ENCODE measurements at regions not wholly inside any gene's neighbourhood (a gene's known extent, or its start where the extent isn't known, plus 50 kb on each side); places are given as distances from the start of the nearest gene placed in this dataset.

DNA sequence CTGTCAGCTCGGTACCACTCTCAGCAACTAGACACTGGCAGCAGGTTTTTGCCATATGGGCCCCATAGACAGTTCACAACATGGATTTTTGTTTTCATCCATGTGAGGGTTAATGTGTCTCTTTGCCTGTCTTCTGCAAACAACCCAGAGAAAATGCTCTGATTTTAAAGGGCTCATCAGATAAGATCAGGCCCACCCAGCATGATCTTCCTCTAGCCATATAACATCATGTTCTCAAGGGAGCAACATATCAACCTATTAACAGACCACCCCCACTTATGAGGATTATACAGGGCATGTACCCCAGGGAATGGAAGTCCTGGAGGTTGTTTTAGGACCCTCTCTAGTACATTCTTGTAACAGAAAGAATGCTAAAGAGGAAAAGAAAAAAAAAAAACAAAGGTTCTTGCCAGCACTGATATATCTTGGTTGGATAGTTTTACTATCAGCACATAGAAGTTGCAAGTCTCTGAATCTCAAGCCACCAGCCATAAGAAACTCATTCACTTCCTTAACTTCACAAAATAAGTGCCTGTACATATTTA lies 1015.1 kb downstream of the TLE4 start:
- intact Hi-C loops (cut with micrococcal nuclease; ENCODE audit: unreplicated experiment): no loop called here
- ChIA-PET RAD21 (ENCODE audit: unreplicated experiment) (no interaction called here), SMC1A (ENCODE audit: uncharacterized antibody, unreplicated experiment) (no interaction called here), CTCF (no interaction called here), POLR2A (interaction anchor here (0.5 kb wide), 1 partner anchor 39 kb away, joined by 4 read pairs; no protein-coding TSS in a partner anchor)
- Histone ChIP-seq H3K9ac (ENCODE audit: control insufficient read depth, insufficient read depth, low read length) (no peak overlapping the region), H3K36me3 (ENCODE audit: control insufficient read depth in 2 of 2, insufficient read depth in 2 of 2, low read length in 1 of 2) (no peaks in the 10 kb centered on the region), H3K79me2 (ENCODE audit: control insufficient read depth, insufficient read depth, low read length) (no peaks in the 10 kb centered on the region), H3K27me3 (replicated peaks in 1 of 2; ENCODE audit: control insufficient read depth in 2 of 2, insufficient read depth in 2 of 2, low read length in 1 of 2) (no peaks in the 10 kb centered on the region), H3K4me1 (ENCODE audit: control insufficient read depth, insufficient read depth, low read length) (no peaks in the 10 kb centered on the region), H3K27ac (ENCODE audit: control insufficient read depth, insufficient read depth) (no peak overlapping the region), H2AFZ (ENCODE audit: control insufficient read depth, low read depth, low read length) (no peak overlapping the region), H3K4me3 (no peak overlapping the region), H3K9me3 (replicated peaks; ENCODE audit: control insufficient read depth, insufficient read depth, low read length) (no peaks in the 10 kb centered on the region), H3K4me2 (ENCODE audit: control insufficient read depth, insufficient read depth) (no peak overlapping the region), H4K20me1 (ENCODE audit: control insufficient read depth, insufficient read depth) (no peaks in the 10 kb centered on the region)
- TF ChIP-seq TBL1XR1 (IDR thresholded peaks at IDR 0.05; ENCODE audit: low read depth, low read length) (no peak), CHD2 (IDR thresholded peaks at IDR 0.05; ENCODE audit: borderline replicate concordance, low read depth, low read length) (no peak), KDM1A (IDR thresholded peaks at IDR 0.05; ENCODE audit: borderline replicate concordance) (no peak), WRNIP1 (IDR thresholded peaks at IDR 0.05; ENCODE audit: borderline replicate concordance, low read depth, low read length) (no peak), STAT3 (IDR thresholded peaks at IDR 0.05; ENCODE audit: low read depth, low read length) (no peak), MEF2B (IDR thresholded peaks at IDR 0.05; ENCODE audit: partially characterized antibody, poor library complexity, severe bottlenecking) (no peak), STAT1 (conservative IDR thresholded peaks at IDR 0.05) (no peak), KLF5 (IDR thresholded peaks at IDR 0.05; ENCODE audit: partially characterized antibody) (no peak), SMARCA5 (IDR thresholded peaks at IDR 0.05) (no peak), BHLHE40 (IDR thresholded peaks at IDR 0.05; ENCODE audit: borderline replicate concordance in 1 of 2, low read depth in 2 of 2, low read length in 1 of 2) (no peak), ESRRA (IDR thresholded peaks at IDR 0.05; ENCODE audit: low read length) (no peak), NFXL1 (IDR thresholded peaks at IDR 0.05; ENCODE audit: borderline replicate concordance) (no peak), NFYB (IDR thresholded peaks at IDR 0.05; ENCODE audit: insufficient read depth, low read depth, low read length) (no peak), GABPA (IDR thresholded peaks at IDR 0.05; ENCODE audit: low read depth) (no peak), IRF4 (IDR thresholded peaks at IDR 0.05; ENCODE audit: low read depth, low read length) (no peak), CHD4 (IDR thresholded peaks at IDR 0.05) (no peak), ATF2 (IDR thresholded peaks at IDR 0.05; ENCODE audit: low read length) (no peak)
- TF ChIP-seq, protein P1, sequence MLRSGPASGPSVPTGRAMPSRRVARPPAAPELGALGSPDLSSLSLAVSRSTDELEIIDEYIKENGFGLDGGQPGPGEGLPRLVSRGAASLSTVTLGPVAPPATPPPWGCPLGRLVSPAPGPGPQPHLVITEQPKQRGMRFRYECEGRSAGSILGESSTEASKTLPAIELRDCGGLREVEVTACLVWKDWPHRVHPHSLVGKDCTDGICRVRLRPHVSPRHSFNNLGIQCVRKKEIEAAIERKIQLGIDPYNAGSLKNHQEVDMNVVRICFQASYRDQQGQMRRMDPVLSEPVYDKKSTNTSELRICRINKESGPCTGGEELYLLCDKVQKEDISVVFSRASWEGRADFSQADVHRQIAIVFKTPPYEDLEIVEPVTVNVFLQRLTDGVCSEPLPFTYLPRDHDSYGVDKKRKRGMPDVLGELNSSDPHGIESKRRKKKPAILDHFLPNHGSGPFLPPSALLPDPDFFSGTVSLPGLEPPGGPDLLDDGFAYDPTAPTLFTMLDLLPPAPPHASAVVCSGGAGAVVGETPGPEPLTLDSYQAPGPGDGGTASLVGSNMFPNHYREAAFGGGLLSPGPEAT (IDR thresholded peaks at IDR 0.05; ENCODE audit: low read depth): no peak
- no peak for FAIRE-seq
- no peak for ATAC-seq
- 0% methylated on average over 1 of the region's 1 CpG for WGBS (ENCODE audit: insufficient coverage, insufficient replicate concordance, low lambda C conversion rate, missing lambda C conversion rate)
- in situ Hi-C loops (cut with MboI): no loop called here
- DNase-seq (ENCODE audit: low read depth, low spot score): no peak
- BruUV-seq (replicated peaks): no TSS peak

All from GM12878 (cell line).